Keratinocyte (primary cell): ENCODE measurements at regions not wholly inside any gene's neighbourhood (a gene's known extent, or its start where the extent isn't known, plus 50 kb on each side); places are given as distances from the start of the nearest gene placed in this dataset.

Experiments used
- DNase-seq: peaks from one replicate; pipeline ENCODE4 v3.0.0-alpha.2; 2011; ENCODE audit warnings: low read depth, missing footprints, low spot score
- FAIRE-seq: peaks from 2 replicates; lab custom pipeline; 2011; peaks lifted over from hg19 to GRCh38; lab: Jason Lieb, UNC
- H2AFZ ChIP-seq: 2 replicates; pipeline ENCODE4 v1.6.0; 2012; ENCODE audit warnings: low read length, control low read depth, inconsistent platforms; ENCODE audit not compliant: control insufficient read depth
- H3K27ac ChIP-seq: 2 replicates; pipeline ENCODE4 v1.5.1; 2011; ENCODE audit warnings: low read length; ENCODE audit not compliant: control insufficient read depth, insufficient read depth
- H3K27me3 ChIP-seq: 3 replicates; pipeline ENCODE4 v1.6.0; 2011; ENCODE audit warnings: low read length; ENCODE audit not compliant: control insufficient read depth, insufficient read depth; ENCODE audit errors: extremely low read depth
- H3K36me3 ChIP-seq, 2 experiments: 2 replicates in 1 of 2; 3 replicates in 1 of 2; pipeline ENCODE4 v1.5.1; 2011; ENCODE audit warnings: low read length in 2 of 2, mild to moderate bottlenecking in 1 of 2; ENCODE audit not compliant: control insufficient read depth in 2 of 2, insufficient read depth in 2 of 2; ENCODE audit errors: extremely low read depth in 1 of 2
- H3K4me1 ChIP-seq: 3 replicates; pipeline ENCODE4 v1.5.1; 2011; ENCODE audit warnings: low read length; ENCODE audit not compliant: control insufficient read depth, insufficient read depth; ENCODE audit errors: extremely low read depth
- H3K4me2 ChIP-seq: 3 replicates; pipeline ENCODE4 v1.6.0; 2011; ENCODE audit warnings: low read depth, low read length; ENCODE audit not compliant: control insufficient read depth, insufficient read depth; ENCODE audit errors: extremely low read depth
- H3K4me3 ChIP-seq, 3 experiments: fragments of 200-600 bp in 1 of 3; sonication (generic) in 1 of 3; 2 replicates in 2 of 3; 3 replicates in 1 of 3; pipeline ENCODE4 v1.5.1; 2011 to 2016; ENCODE audit warnings: low read length in 3 of 3, mild to moderate bottlenecking in 3 of 3, control low read depth in 2 of 3, inconsistent platforms in 1 of 3, low read depth in 1 of 3, mixed read lengths in 1 of 3, mixed run types in 1 of 3, moderate library complexity in 1 of 3; ENCODE audit not compliant: control insufficient read depth in 2 of 3, insufficient read depth in 2 of 3; ENCODE audit errors: extremely low read depth in 1 of 3
- H3K79me2 ChIP-seq: 2 replicates; pipeline ENCODE4 v1.6.0; 2012; ENCODE audit warnings: low read length; ENCODE audit not compliant: control insufficient read depth, insufficient read depth
- H3K9ac ChIP-seq: 3 replicates; pipeline ENCODE4 v1.6.0; 2011; ENCODE audit warnings: low read length; ENCODE audit not compliant: control insufficient read depth, insufficient read depth; ENCODE audit errors: extremely low read depth
- H3K9me1 ChIP-seq: 3 replicates; pipeline ENCODE4 v1.6.0; 2011; ENCODE audit warnings: low read length; ENCODE audit not compliant: control insufficient read depth, insufficient read depth; ENCODE audit errors: extremely low read depth
- H3K9me3 ChIP-seq: 2 replicates; pipeline ENCODE4 v1.5.1; 2012; ENCODE audit warnings: low read depth, low read length; ENCODE audit not compliant: control insufficient read depth
- H4K20me1 ChIP-seq: 3 replicates; pipeline ENCODE4 v1.6.0; 2011; ENCODE audit warnings: low read length; ENCODE audit not compliant: control insufficient read depth, insufficient read depth; ENCODE audit errors: extremely low read depth
- CTCF ChIP-seq, 3 experiments: IDR thresholded peaks in 1 of 3; conservative IDR thresholded peaks in 1 of 3; optimal IDR thresholded peaks in 1 of 3; 2 replicates in 2 of 3; 3 replicates in 1 of 3; pipeline versions ENCODE3 to v1.5.1; 2011; ENCODE audit warnings: low read length in 3 of 3, mild to moderate bottlenecking in 3 of 3, moderate library complexity in 2 of 3, control low read depth in 1 of 3, inconsistent platforms in 1 of 3; ENCODE audit not compliant: insufficient read depth in 2 of 3; ENCODE audit errors: extremely low read depth in 1 of 3
- EZH2 ChIP-seq: IDR thresholded peaks from one replicate; pipeline ENCODE4 v1.6.1; 2012; ENCODE audit warnings: inconsistent platforms, mild to moderate bottlenecking, low read length, moderate library complexity
- dilution Hi-C: fragments of 300-500 bp; cut with MboI; formaldehyde crosslinking; loops from one replicate; pipeline ENCODE4 v1.7.0; 2020; ENCODE audit warnings: low sequenced_read_pairs; ENCODE audit not compliant: extremely low pct_ligation_motif_present

DNA sequence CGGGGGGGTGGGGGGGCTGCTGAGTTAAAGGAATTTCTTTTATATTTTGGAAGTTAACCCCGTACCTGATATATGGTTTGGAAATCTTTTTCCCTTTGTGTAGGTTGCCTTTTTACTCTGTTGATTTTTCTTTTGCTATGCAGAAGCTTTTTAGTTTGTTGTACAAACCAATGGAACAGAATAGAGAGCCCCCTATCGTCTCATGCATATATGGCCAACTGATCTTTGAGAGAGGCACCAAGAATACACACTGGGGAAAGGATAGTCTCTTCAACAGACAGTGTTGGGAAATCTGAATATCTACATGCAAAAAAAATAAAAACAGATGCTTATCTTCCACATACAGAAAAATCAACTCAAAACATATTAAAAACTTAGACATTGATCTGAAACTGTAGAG is 647.8 kb upstream of the KLHL29 start:
- Histone ChIP-seq H3K9me1 (no peaks in the 10 kb centered on the region), H3K27me3 (no peaks in the 10 kb centered on the region), H3K4me3 (no peak overlapping the region), H3K4me1 (no peaks in the 10 kb centered on the region), H3K9ac (no peak overlapping the region), H3K4me2 (no peak overlapping the region), H3K27ac (no peak overlapping the region), H3K79me2 (no peaks in the 10 kb centered on the region), H3K36me3 (no peaks in the 10 kb centered on the region), H3K9me3 (no peaks in the 10 kb centered on the region), H2AFZ (no peak overlapping the region), H4K20me1 (no peaks in the 10 kb centered on the region)
- dilution Hi-C loops = no loop called here
- DNase-seq (no peak), FAIRE-seq (no peak)
- TF ChIP-seq CTCF (optimal IDR thresholded peaks at IDR 0.05 in 1 of 3, IDR thresholded peaks at IDR 0.05 in 1 of 3, conservative IDR thresholded peaks at IDR 0.05 in 1 of 3; ENCODE audit: extremely low read depth in 1 of 3, insufficient read depth in 2 of 3, low read length in 3 of 3) = no peak
- no peak for TF ChIP-seq EZH2

- Histone ChIP-seq H3K4me1 (no peaks in the 10 kb centered on the region), H2AFZ (no peak overlapping the region), H3K9me1 (no peaks in the 10 kb centered on the region), H3K27ac (no peak overlapping the region), H4K20me1 (no peaks in the 10 kb centered on the region), H3K79me2 (no peaks in the 10 kb centered on the region), H3K27me3 (no peaks in the 10 kb centered on the region), H3K9me3 (no peaks in the 10 kb centered on the region), H3K36me3 (no peaks in the 10 kb centered on the region), H3K4me3 (no peak overlapping the region), H3K9ac (no peak overlapping the region), H3K4me2 (no peak overlapping the region)
- no peak for TF ChIP-seq CTCF (optimal IDR thresholded peaks at IDR 0.05 in 1 of 3, IDR thresholded peaks at IDR 0.05 in 1 of 3, conservative IDR thresholded peaks at IDR 0.05 in 1 of 3; ENCODE audit: extremely low read depth in 1 of 3, insufficient read depth in 2 of 3, low read length in 3 of 3)
- TF ChIP-seq EZH2 = no peak
- dilution Hi-C loops = no loop called here
- DNase-seq (no peak), FAIRE-seq (no peak)
These were observed 643.8 kb upstream of the KLHL29 start for GRCh38 chr2:22741216-22741615.
